ENCODE measurements at regions not wholly inside any gene's neighbourhood (a gene's known extent, or its start where the extent isn't known, plus 50 kb on each side); places are given as distances from the start of the nearest gene placed in this dataset.

DNA sequence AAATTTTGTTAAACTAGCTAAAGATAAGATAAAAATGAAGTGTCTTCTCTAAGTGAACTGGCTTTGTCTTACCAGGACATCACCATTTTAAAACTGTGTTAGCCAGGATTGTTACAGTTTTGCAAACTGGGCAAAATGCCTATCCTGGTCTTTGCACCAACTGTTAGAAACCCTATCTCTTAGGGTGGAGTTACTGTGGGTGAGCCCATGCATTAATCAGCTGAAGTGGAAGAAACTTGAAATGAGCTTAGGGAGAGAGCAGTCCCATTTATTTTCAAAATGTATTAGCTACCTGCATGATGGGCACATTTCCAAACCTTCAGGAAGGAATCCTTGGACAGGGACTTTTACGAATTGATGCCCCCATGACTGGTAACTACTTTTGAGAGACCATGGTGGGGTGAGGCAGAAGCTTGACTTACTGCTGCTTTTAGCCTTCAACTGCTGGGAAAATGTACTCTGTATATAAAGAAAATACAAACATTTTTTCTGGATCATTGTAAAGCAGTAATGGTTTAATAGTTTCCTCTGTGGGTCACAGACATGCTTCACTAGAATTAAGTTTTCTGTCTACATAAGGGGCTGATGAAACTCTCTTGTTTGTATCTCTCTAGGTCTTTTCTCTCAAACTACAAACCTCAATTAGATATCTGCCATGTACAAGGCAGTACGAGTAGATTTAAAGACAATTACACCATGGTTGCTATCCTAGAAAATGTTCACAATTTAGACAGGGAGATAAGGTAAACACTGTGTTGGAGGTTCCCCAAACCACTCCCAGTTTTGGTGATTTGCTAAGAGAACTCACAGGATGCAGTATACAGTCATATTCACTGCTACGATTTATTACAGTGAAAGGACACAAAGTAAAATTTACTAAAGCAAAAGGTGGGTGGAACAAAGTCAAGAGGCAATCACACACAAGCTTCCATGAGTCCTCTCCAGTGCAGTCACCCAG, 321.4 kb upstream of the MMADHC start:
- no CpG with 5 or more reads among the region's 3 CpGs for WGBS (ENCODE audit: insufficient coverage, insufficient read length)
- H3K36me3 ChIP-seq (ENCODE audit: control insufficient read depth, insufficient read depth, low read length) = no peaks in the 10 kb centered on the region
- H3K4me1 ChIP-seq (ENCODE audit: control insufficient read depth, insufficient read depth, low read length) = no peaks in the 10 kb centered on the region; the same call in 1 of the 2 replicates
- no peak for DNase-seq (ENCODE audit: low read depth, low spot score)
- no peaks in the 10 kb centered on the region for H3K9me3 ChIP-seq (ENCODE audit: control insufficient read depth, insufficient read depth, low read length)
- no peak overlapping the region for H3K4me3 ChIP-seq (ENCODE audit: low read length)
- no peaks in the 10 kb centered on the region for H3K27me3 ChIP-seq (ENCODE audit: control insufficient read depth, insufficient read depth, low read length)
- H3K27ac ChIP-seq (ENCODE audit: low read length) = no peak overlapping the region

DNA sequence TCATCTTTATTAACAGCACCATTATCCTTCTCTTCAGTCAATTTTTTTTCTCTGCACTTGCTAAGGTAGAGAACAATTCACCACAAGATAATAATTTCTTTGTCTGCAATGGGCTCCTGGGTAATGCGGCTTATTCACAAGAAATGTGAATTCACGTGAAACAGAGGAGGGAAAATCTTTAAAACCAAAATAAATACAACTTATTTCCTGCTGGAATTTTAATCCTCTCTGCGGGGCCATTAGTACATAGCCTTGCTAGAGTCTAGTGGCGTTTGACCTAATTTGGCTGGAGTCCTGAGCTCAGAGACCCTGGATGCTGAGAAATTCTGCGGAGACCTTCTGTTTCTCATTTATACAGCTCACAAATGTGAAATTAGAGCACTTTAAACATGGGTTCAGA, 319.3 kb upstream of the MMADHC start:
- no CpG with 5 or more reads among the region's 5 CpGs for WGBS (ENCODE audit: insufficient coverage, insufficient read length)
- Histone ChIP-seq H3K36me3 (ENCODE audit: control insufficient read depth, insufficient read depth, low read length) (no peaks in the 10 kb centered on the region), H3K4me3 (ENCODE audit: low read length) (no peak overlapping the region), H3K27ac (ENCODE audit: low read length) (no peak overlapping the region), H3K9me3 (ENCODE audit: control insufficient read depth, insufficient read depth, low read length) (no peaks in the 10 kb centered on the region), H3K27me3 (ENCODE audit: control insufficient read depth, insufficient read depth, low read length) (no peaks in the 10 kb centered on the region), H3K4me1 (ENCODE audit: control insufficient read depth, insufficient read depth, low read length) (no peaks in the 10 kb centered on the region; the same call in 1 of the 2 replicates)
- no peak for DNase-seq (ENCODE audit: low read depth, low spot score)

DNA sequence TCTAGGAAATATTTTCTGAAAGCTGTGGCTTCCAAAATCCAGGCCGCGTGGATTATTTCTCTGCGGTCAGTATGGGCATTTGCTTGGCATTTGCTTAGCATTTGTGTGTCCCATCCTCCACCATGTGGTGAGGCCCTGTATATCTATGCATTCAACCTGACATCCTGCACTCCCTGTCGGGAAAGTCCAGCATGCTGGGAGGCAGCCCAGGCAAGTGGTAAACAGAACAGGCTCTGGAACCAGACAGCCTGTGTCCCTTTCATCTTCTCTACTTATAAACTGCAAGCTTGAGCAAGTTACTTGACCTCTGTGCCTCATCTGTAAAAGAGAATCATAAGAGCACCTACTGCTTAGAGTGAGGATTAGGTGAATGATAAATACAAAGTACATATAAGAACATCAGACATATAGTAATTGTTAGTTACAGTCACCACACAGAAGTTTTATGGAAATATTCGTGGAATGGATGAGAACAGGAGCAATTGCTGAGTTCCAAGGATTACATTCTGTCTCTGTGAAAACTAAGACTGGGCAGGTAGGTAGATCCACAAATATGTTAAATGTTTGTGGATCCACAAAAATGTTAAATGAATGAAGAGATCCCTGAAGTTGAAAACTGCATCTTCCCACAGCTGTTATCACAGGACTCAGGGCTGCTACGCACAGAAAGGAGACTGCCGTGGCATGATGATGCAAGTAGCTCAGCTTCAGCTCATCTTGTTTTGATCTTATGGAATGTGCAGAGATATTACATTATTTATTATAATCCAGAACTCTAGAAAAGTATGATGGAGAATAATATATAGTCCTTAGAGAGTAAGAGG, 317.0 kb upstream of the MMADHC start:
- no peaks in the 10 kb centered on the region for H3K9me3 ChIP-seq (ENCODE audit: control insufficient read depth, insufficient read depth, low read length)
- H3K4me3 ChIP-seq (ENCODE audit: low read length) = no peak overlapping the region
- DNase-seq (ENCODE audit: low read depth, low spot score) = no peak
- no CpG with 5 or more reads among the region's 7 CpGs for WGBS (ENCODE audit: insufficient coverage, insufficient read length)
- H3K27me3 ChIP-seq (ENCODE audit: control insufficient read depth, insufficient read depth, low read length) = no peaks in the 10 kb centered on the region
- H3K27ac ChIP-seq (ENCODE audit: low read length) = no peak overlapping the region
- H3K4me1 ChIP-seq (ENCODE audit: control insufficient read depth, insufficient read depth, low read length) = no peaks in the 10 kb centered on the region; the same call in 1 of the 2 replicates
- H3K36me3 ChIP-seq (ENCODE audit: control insufficient read depth, insufficient read depth, low read length) = no peaks in the 10 kb centered on the region

DNA sequence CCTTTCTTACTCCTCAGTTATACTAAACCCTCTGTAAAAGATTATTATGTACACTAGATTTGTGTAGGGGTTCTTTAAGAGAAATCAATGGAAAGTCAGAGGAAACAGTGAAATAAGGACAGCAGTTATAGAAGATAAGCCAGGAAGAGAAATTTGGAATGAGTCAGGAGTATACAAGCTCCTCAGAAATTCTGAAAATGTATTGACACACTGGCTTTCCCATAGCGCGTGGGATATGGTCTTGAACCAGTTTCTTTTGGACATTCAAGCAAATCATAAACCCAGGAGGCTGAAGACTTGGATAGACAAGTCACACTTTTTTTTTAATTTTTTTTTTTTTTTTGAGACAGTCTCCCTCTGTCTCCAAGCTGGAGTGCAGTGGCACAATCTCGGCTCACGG, 316.1 kb upstream of the MMADHC start:
- Histone ChIP-seq H3K27ac (ENCODE audit: low read length) (no peak overlapping the region), H3K4me1 (ENCODE audit: control insufficient read depth, insufficient read depth, low read length) (no peaks in the 10 kb centered on the region; the same call in 1 of the 2 replicates), H3K4me3 (ENCODE audit: low read length) (no peak overlapping the region), H3K9me3 (ENCODE audit: control insufficient read depth, insufficient read depth, low read length) (no peaks in the 10 kb centered on the region), H3K27me3 (ENCODE audit: control insufficient read depth, insufficient read depth, low read length) (no peaks in the 10 kb centered on the region), H3K36me3 (ENCODE audit: control insufficient read depth, insufficient read depth, low read length) (no peaks in the 10 kb centered on the region)
- no CpG with 5 or more reads among the region's 4 CpGs for WGBS (ENCODE audit: insufficient coverage, insufficient read length)
- no peak for DNase-seq (ENCODE audit: low read depth, low spot score)

DNA sequence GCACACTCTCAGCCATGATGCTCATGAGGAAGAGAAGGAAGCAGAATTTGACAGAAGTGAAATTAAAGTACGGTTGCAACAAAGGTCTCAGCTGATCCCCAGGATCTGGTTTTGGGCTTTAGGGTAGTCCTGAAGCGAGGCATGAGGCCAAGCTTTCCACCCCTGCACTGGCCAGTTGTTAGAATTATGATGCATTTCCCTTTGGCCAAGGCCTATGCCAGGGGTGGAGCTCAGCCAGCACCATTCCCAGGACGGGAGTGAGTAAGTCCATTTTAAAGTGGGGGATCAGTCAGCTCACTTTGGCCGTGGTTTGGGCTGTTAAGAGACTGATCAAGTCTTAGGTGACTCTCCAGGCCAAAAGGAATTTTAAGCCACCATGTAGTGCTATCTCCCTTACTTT, 314.5 kb upstream of the MMADHC start:
- Histone ChIP-seq H3K36me3 (ENCODE audit: control insufficient read depth, insufficient read depth, low read length) (no peaks in the 10 kb centered on the region), H3K27me3 (ENCODE audit: control insufficient read depth, insufficient read depth, low read length) (no peaks in the 10 kb centered on the region), H3K9me3 (ENCODE audit: control insufficient read depth, insufficient read depth, low read length) (no peaks in the 10 kb centered on the region), H3K27ac (ENCODE audit: low read length) (no peak overlapping the region), H3K4me1 (ENCODE audit: control insufficient read depth, insufficient read depth, low read length) (no peaks in the 10 kb centered on the region; the same call in 1 of the 2 replicates), H3K4me3 (ENCODE audit: low read length) (no peak overlapping the region)
- no peak for DNase-seq (ENCODE audit: low read depth, low spot score)
- WGBS (ENCODE audit: insufficient coverage, insufficient read length) = no CpG with 5 or more reads among the region's 4 CpGs

DNA sequence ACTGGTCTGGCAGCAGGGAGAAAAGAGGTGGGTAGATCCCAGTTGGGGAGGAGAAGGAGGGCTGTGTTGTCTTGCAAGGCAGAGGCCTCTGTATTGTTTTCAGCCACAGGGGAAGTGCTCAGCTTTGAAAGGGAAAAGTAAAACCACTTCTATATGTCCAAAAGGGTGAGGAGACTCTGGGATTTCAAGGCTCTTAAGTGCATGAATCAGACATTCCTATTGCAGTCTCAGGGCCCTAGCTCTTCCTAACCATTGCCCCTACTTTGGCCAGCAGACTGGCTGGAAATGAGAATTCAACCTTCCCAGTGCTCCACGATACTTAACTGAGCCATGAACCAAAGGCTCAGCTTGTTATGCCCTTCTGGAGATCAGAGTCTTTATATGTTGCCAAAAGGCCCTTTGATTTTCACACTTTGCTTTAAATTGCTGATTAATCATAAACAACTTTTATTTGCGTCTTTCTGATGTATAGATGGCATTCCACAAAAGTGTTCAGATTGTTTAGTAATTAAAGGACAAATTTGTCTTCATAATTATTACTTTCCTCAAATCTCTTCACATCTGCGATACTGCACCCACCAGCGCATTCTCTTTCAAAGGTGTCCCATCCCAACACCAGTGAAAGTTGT, 313.8 kb upstream of the MMADHC start:
- Histone ChIP-seq H3K4me1 (ENCODE audit: control insufficient read depth, insufficient read depth, low read length) (no peaks in the 10 kb centered on the region), H3K27ac (ENCODE audit: low read length) (no peak overlapping the region), H3K36me3 (ENCODE audit: control insufficient read depth, insufficient read depth, low read length) (no peaks in the 10 kb centered on the region), H3K9me3 (ENCODE audit: control insufficient read depth, insufficient read depth, low read length) (no peaks in the 10 kb centered on the region), H3K27me3 (ENCODE audit: control insufficient read depth, insufficient read depth, low read length) (no peaks in the 10 kb centered on the region), H3K4me3 (ENCODE audit: low read length) (no peak overlapping the region)
- DNase-seq (ENCODE audit: low read depth, low spot score) = no peak
- WGBS (ENCODE audit: insufficient coverage, insufficient read length) = no CpG with 5 or more reads among the region's 4 CpGs

DNA sequence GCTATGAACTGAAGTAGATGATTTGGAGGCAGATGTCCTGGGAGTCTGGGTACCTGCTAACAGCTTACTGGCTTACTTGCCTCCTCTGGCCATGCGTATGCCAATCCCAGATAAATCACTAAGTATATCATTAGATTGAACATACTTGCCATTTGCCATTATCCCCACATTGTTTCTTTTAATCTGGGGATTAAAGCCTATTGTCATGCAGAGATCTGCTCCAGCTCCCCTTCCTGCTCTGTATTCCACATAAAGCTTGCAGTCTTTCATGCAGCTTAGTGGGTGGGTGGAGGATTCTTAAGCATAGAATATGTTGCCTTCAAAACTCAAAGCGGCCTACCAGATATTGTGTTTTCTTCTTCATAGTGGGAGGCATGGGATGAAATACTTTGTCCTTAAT, 311.8 kb upstream of the MMADHC start:
- H3K36me3 ChIP-seq (ENCODE audit: control insufficient read depth, insufficient read depth, low read length) = no peaks in the 10 kb centered on the region
- H3K4me1 ChIP-seq (ENCODE audit: control insufficient read depth, insufficient read depth, low read length) = no peaks in the 10 kb centered on the region
- H3K27me3 ChIP-seq (ENCODE audit: control insufficient read depth, insufficient read depth, low read length) = no peaks in the 10 kb centered on the region
- H3K4me3 ChIP-seq (ENCODE audit: low read length) = no peak overlapping the region
- H3K9me3 ChIP-seq (ENCODE audit: control insufficient read depth, insufficient read depth, low read length) = no peaks in the 10 kb centered on the region
- no CpG with 5 or more reads among the region's 2 CpGs for WGBS (ENCODE audit: insufficient coverage, insufficient read length)
- no peak overlapping the region for H3K27ac ChIP-seq (ENCODE audit: low read length)
- DNase-seq (ENCODE audit: low read depth, low spot score) = no peak

DNA sequence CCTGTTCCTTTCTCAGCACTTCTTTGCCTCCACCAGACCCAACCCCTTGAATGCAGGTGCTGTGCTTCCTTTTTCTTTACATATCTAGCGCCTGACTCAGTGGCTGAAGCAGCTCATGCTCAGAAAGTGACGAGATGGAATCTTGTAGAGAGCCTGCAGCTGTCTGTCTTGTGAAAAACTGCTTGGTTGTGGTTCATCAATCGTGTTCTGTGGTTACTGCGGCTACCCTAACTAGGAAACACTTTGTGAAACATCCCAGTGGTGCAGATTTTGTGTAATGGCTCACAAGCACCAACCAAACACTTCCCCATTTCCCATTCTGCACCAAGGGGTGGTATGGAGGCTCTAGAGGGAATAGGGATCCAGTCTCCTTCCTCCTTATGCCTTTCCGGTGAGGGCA, 307.2 kb upstream of the MMADHC start:
- Histone ChIP-seq H3K27ac (ENCODE audit: low read length) (no peak overlapping the region), H3K36me3 (ENCODE audit: control insufficient read depth, insufficient read depth, low read length) (no peaks in the 10 kb centered on the region), H3K27me3 (ENCODE audit: control insufficient read depth, insufficient read depth, low read length) (no peaks in the 10 kb centered on the region), H3K4me1 (ENCODE audit: control insufficient read depth, insufficient read depth, low read length) (no peaks in the 10 kb centered on the region), H3K4me3 (ENCODE audit: low read length) (no peak overlapping the region), H3K9me3 (ENCODE audit: control insufficient read depth, insufficient read depth, low read length) (no peaks in the 10 kb centered on the region)
- DNase-seq (ENCODE audit: low read depth, low spot score) = no peak
- WGBS (ENCODE audit: insufficient coverage, insufficient read length) = no CpG with 5 or more reads among the region's 5 CpGs

DNA sequence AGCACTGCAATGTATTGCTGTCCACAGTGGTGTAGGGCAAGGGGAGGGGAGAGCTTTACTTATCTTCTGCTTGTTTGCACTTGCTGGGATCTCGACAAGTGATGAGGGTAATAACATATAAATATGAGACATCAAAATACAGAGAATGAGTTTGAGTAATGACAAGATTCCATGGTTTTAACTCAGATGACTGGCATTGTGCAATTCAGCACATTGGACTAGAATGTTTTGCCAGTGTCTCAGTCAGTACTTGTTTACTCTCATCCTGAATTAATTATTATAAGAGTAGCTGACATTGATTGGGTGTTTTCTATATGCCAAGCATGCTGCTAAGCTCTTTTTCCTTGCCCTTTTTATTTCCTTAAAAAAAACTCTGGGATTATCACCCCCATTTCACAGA, 306.7 kb upstream of the MMADHC start:
- Histone ChIP-seq H3K27me3 (ENCODE audit: control insufficient read depth, insufficient read depth, low read length) (no peaks in the 10 kb centered on the region), H3K36me3 (ENCODE audit: control insufficient read depth, insufficient read depth, low read length) (no peaks in the 10 kb centered on the region), H3K4me3 (ENCODE audit: low read length) (no peak overlapping the region), H3K27ac (ENCODE audit: low read length) (no peak overlapping the region), H3K9me3 (ENCODE audit: control insufficient read depth, insufficient read depth, low read length) (no peaks in the 10 kb centered on the region), H3K4me1 (ENCODE audit: control insufficient read depth, insufficient read depth, low read length) (no peaks in the 10 kb centered on the region)
- DNase-seq (ENCODE audit: low read depth, low spot score) = no peak
- no CpG with 5 or more reads among the region's 1 CpG for WGBS (ENCODE audit: insufficient coverage, insufficient read length)

DNA sequence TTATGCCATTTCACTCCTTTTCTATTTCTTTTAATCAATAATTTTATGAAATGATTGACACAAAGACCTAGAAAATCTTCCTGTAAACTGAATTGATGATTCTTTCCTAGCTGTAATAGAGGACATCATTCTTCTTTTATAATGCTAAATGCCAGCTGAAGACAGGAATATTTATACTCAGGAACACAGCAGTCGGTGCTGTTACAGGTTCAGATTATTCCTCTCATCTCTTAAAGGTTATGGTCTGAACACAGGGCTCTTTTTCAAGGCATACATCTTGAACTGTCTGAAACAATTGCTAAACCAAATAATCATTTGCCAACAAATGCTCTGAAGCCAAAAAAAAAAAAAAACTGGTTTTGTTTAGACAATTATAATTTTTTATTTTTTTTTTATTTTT, 305.0 kb upstream of the MMADHC start:
- no CpG with 5 or more reads among the region's 1 CpG for WGBS (ENCODE audit: insufficient coverage, insufficient read length)
- H3K36me3 ChIP-seq (ENCODE audit: control insufficient read depth, insufficient read depth, low read length) = no peaks in the 10 kb centered on the region

More for the DNA sequence above, 305.0 kb upstream of the MMADHC start:
- H3K9me3 ChIP-seq (ENCODE audit: control insufficient read depth, insufficient read depth, low read length) = no peaks in the 10 kb centered on the region
- H3K4me1 ChIP-seq (ENCODE audit: control insufficient read depth, insufficient read depth, low read length) = no peaks in the 10 kb centered on the region
- no peaks in the 10 kb centered on the region for H3K27me3 ChIP-seq (ENCODE audit: control insufficient read depth, insufficient read depth, low read length)
- no peak overlapping the region for H3K27ac ChIP-seq (ENCODE audit: low read length)
- H3K4me3 ChIP-seq (ENCODE audit: low read length) = no peak overlapping the region
- no peak for DNase-seq (ENCODE audit: low read depth, low spot score)
